IPS-NIHi7 (cell line): ENCODE measurements at regions not wholly inside any gene's neighbourhood (a gene's known extent, or its start where the extent isn't known, plus 50 kb on each side); places are given as distances from the start of the nearest gene placed in this dataset.

Source experiments
- DNase-seq: peaks from one replicate; pipeline ENCODE4 v3.0.0; 2012; ENCODE audit warnings: mixed read lengths; ENCODE audit errors: extremely low spot score

GRCh38 chr3:59446775-59447465 lies 397.1 kb upstream of the CFAP20DC start:
- DNase-seq = no peak

- no peak for DNase-seq
Observed at GRCh38 chr3:59444676-59445075, 394.9 kb upstream of the CFAP20DC start.

GRCh38 chr3:59444294-59444671 lies 394.5 kb upstream of the CFAP20DC start:
- no peak for DNase-seq

- DNase-seq = no peak
Observed at GRCh38 chr3:59443618-59444293, 393.9 kb upstream of the CFAP20DC start.

GRCh38 chr3:59442046-59442445 lies 392.2 kb upstream of the CFAP20DC start:
- no peak for DNase-seq

GRCh38 chr3:59440285-59441028 lies 390.6 kb upstream of the CFAP20DC start:
- DNase-seq = no peak

- DNase-seq = no peak
Observed at GRCh38 chr3:59438492-59438891, 388.7 kb upstream of the CFAP20DC start.

- no peak for DNase-seq
Observed at GRCh38 chr3:59436164-59436958, 386.5 kb upstream of the CFAP20DC start.

GRCh38 chr3:59433546-59433945 lies 383.7 kb upstream of the CFAP20DC start:
- no peak for DNase-seq

- DNase-seq = no peak
Observed at GRCh38 chr3:59432665-59433064, 382.8 kb upstream of the CFAP20DC start.

- no peak for DNase-seq
Observed at GRCh38 chr3:59430341-59430740, 380.5 kb upstream of the CFAP20DC start.

- no peak for DNase-seq
Observed at GRCh38 chr3:59429198-59429597, 379.4 kb upstream of the CFAP20DC start.

- DNase-seq = no peak
Observed at GRCh38 chr3:59426821-59427565, 377.2 kb upstream of the CFAP20DC start.

GRCh38 chr3:59425942-59426341 lies 376.1 kb upstream of the CFAP20DC start:
- no peak for DNase-seq

GRCh38 chr3:59425371-59425770 lies 375.5 kb upstream of the CFAP20DC start:
- DNase-seq = no peak

GRCh38 chr3:59424268-59425010 lies 374.6 kb upstream of the CFAP20DC start:
- no peak for DNase-seq

GRCh38 chr3:59423707-59424106 lies 373.9 kb upstream of the CFAP20DC start:
- no peak for DNase-seq

GRCh38 chr3:59422312-59422711 lies 372.5 kb upstream of the CFAP20DC start:
- no peak for DNase-seq

GRCh38 chr3:59418836-59419235 lies 369.0 kb upstream of the CFAP20DC start:
- DNase-seq = no peak

- no peak for DNase-seq
Observed at GRCh38 chr3:59412516-59412915, 362.7 kb upstream of the CFAP20DC start.

- DNase-seq = no peak
Observed at GRCh38 chr3:59411694-59412093, 361.9 kb upstream of the CFAP20DC start.
